SH-SY5Y (cell line): ENCODE measurements at regions not wholly inside any gene's neighbourhood (a gene's known extent, or its start where the extent isn't known, plus 50 kb on each side); places are given as distances from the start of the nearest gene placed in this dataset.

Source experiments
- GATA2 ChIP-seq: IDR thresholded peaks from 2 replicates; pipeline ENCODE4 v1.6.1; 2011; ENCODE audit warnings: mild to moderate bottlenecking, low read depth, low read length
- GATA3 ChIP-seq: IDR thresholded peaks from 2 replicates; pipeline ENCODE4 v1.6.1; 2011; ENCODE audit warnings: low read depth, mild to moderate bottlenecking, low read length, moderate library complexity

DNA sequence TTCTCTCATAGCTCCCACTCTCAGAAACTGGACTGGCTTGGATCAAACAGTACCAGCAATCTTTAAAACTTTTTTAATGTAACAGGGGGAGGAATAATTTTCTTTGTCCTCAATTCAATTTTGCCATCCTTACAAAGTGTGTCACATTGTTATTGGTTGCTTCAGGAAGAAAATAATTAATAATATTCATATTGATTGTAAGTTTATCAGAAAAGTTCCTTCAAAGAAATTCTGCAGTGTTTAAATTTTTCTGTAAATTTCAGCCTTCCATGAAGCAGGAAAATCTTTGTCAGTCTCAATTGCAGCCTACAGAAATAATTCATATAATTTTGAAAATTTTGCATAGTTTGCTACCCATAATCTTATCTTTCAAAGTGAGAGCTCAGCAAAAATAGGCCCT, 1119.1 kb upstream of the ATXN7L3B start:
- TF ChIP-seq GATA2 (no peak), GATA3 (no peak)
